Heart right ventricle (tissue), 16 donors: ENCODE measurements at regions not wholly inside any gene's neighbourhood (a gene's known extent, or its start where the extent isn't known, plus 50 kb on each side); places are given as distances from the start of the nearest gene placed in this dataset.
A peak's percentile ranks its signal among the peaks of the same experiment; 100 is the strongest.

Experiments used
- ATAC-seq, 8 donors: fragments of 200-7000 bp; cut with Tn5 transposase; one replicate each; pipeline ENCODE4 v1.9.1; 2020; ENCODE audit warnings: mild to moderate bottlenecking in 8 of 8, moderate library complexity in 8 of 8, moderate number of reproducible peaks in 1 of 8
- DNase-seq, 2 donors: peaks; one replicate each; pipeline ENCODE4 v3.0.0-alpha.2; 2020
- H3K27ac ChIP-seq, 10 donors: fragments of 200-600 bp; sonication (generic) in 2 of 10; one replicate each; pipeline versions ENCODE4 v1.5.0 to v1.8.0; 2020 to 2022; ENCODE audit warnings: mild to moderate bottlenecking in 3 of 10
- H3K27me3 ChIP-seq, 7 donors: fragments of 200-600 bp; one replicate each; pipeline ENCODE4 v1.8.0; 2021 to 2022; ENCODE audit warnings: mild to moderate bottlenecking in 2 of 7
- H3K36me3 ChIP-seq, 9 donors: fragments of 200-600 bp; sonication (generic) in 1 of 9; one replicate each; pipeline versions ENCODE4 v1.5.0 to v1.8.0; 2020 to 2022; ENCODE audit warnings: mild to moderate bottlenecking in 2 of 9
- H3K4me1 ChIP-seq, 9 donors: fragments of 200-600 bp; sonication (generic) in 1 of 9; one replicate each; pipeline versions ENCODE4 v1.5.0 to v1.8.0; 2020 to 2022; ENCODE audit warnings: mild to moderate bottlenecking in 4 of 9
- H3K4me3 ChIP-seq, 10 donors: fragments of 200-600 bp; sonication (generic) in 2 of 10; one replicate each; pipeline versions ENCODE4 v1.5.0 to v1.8.0; 2020 to 2022; ENCODE audit warnings: mild to moderate bottlenecking in 7 of 10, moderate library complexity in 2 of 10
- H3K9me3 ChIP-seq, 11 donors: fragments of 200-600 bp in 10 of 11; sonication (generic) in 2 of 11; one replicate each; pipeline versions ENCODE4 v1.5.0 to v1.8.0; 2013 to 2022; ENCODE audit warnings: mild to moderate bottlenecking in 2 of 11, control low read depth in 1 of 11, moderate library complexity in 1 of 11
- CTCF ChIP-seq, 9 donors: fragments of 200-600 bp; sonication (generic) in 2 of 9; IDR thresholded peaks; one replicate each; pipeline versions ENCODE4 v1.5.0 to v1.8.0; 2021 to 2022; ENCODE audit warnings: antibody characterized with exemption in 9 of 9, mild to moderate bottlenecking in 5 of 9, moderate library complexity in 1 of 9
- WGBS, 2 donors: extraction: QIAGEN DNeasy Blood & Tissue Kit; methylation state at CpG; one replicate each; pipeline ENCODE4 v1.1.7; 2013; ENCODE audit warnings: inconsistent platforms in 1 of 2; 5-methylcytosine and 5-hydroxymethylcytosine counted together
- intact Hi-C, 10 donors: fragments of 100-400 bp; cut with DNase I; formaldehyde crosslinking; loops; one replicate each; pipeline versions ENCODE4 v1.11.1 to v1.14.2; 2022
- donor health status: Arrhythmogenic right ventricular cardiomyopathy.
- donor health status: ischemic (EF 13 %, LVEDD 7.1; RV severe dilation, severe dysfunction).
- donor health status: healthy with polysubstance abuse.
- donor health status: DM: no; HTN: yes; CAD: no.
- donor health status: DM: no; HTN: no; CAD: no.
- donor health status: ischemic (EF 25% LVEDD 6.9; RV normal size, moderate dysfunction).
- donor health status: ischemic (EF 25% LVEDD 5.7; RV mildly dilated, moderate dysfunction).
- donor health status: healthy.
- donor health status: DM: yes; HTN: yes; CAD: no.
- donor health status: Ischemic cardiomyopathy.
- donor health status: ischemic (EF 35%, LVEDD 5.7; RV mildly dilated, moderate dysfunction).
- donor health status: nonischemic (EF 11% LVEDD 7.7; RV severe dilation, severe dysfunction).
- donor health status: DM: yes; HTN: yes; CAD: no.
- donor health status: PGD.
- donor health status: ischemic (EF 29% LVEDD 5.4; RV normal size, mild dysfunction).
- donor health status: nonischemic (EF 23%, LVEDD 6.1; RV moderate dilation, normal function).

DNA sequence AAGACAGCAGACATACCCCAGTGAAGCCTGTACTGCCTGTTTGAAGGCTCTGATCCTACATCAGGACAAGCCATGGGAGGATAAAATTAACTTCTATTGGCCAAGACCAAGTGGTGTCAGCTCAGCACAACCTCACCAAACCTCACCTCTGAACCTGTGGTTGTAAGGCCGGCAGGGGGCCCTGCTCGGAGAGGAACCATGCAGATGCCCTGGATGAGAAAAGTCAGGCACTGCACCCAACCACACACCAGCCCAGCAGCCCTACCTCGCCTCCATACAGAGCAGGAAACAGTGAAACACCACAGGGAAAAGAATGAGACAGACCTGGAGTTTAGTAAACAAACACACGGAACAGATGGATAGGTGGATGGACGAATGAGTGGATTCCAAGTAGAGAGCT is 70.0 kb upstream of the PAX7 start:
- Histone ChIP-seq H3K27ac (no peak overlapping the region), H3K36me3 (no peaks in the 10 kb centered on the region), H3K27me3 (peaks cover 9 to 98% (median 90%) of the 10 kb centered on the region in 7 donors), H3K4me3 (no peak overlapping the region), H3K9me3 (no peaks in the 10 kb centered on the region), H3K4me1 (peaks cover 0 to 3% (median 0%) of the 10 kb centered on the region in 9 donors)
- no peak for DNase-seq
- no peak for ATAC-seq
- intact Hi-C loops: no loop called here
- WGBS, 2 donors: 52 to 54% methylated on average over 5 of the region's 5 CpGs
- TF ChIP-seq CTCF (IDR thresholded peaks at IDR 0.05): no peak

DNA sequence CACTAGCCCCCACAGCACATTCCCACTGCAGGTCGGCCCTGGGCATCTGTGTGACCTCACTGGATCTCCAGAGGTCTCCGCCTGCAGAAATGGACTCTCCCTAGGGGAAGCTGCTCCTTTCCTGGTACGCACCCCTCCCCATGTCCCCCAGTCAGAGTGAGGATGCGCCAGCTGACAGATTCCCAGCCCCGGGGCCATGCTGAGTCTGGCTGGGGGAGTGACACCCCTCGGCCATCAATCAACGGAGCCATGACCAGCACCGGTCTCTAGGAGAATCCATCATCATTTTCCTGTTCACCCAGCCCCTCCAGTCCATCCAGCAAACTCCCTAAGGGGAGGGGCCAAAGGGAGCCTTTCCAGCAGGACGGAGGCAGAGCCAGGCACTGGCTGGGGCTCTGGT is 68.7 kb upstream of the PAX7 start:
- no peak overlapping the region for H3K27ac ChIP-seq
- H3K4me1 ChIP-seq: peaks cover 0 to 3% (median 0%) of the 10 kb centered on the region in 9 donors
- H3K36me3 ChIP-seq: no peaks in the 10 kb centered on the region
- TF ChIP-seq CTCF (IDR thresholded peaks at IDR 0.05): no peak
- DNase-seq: no peak
- no peak for ATAC-seq
- H3K27me3 ChIP-seq: peaks cover 5 to 93% (median 85%) of the 10 kb centered on the region in 7 donors
- intact Hi-C loops: no loop called here
- H3K9me3 ChIP-seq: no peaks in the 10 kb centered on the region
- 40 to 48% methylated on average over 9 of the region's 9 CpGs for WGBS, 2 donors
- no peak overlapping the region for H3K4me3 ChIP-seq

DNA sequence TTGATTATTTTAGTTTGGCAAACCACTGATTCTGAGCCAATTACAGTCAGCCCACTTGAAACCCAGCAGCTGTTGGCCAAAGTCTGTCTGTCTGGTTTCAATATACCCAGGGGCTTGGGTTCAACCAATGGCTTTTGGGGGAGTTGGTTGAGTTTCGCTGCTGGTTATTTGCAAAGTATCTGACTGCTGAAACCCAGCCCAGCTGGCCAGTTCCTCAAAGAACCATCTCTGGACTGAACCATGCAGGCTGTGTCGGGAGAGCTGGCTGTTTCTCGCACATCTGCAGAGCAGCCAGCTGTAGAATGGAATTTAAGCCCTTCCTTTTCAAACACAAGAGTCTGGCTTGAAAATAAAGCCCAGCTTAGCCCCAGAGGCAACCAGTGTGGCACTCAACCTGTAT is 66.0 kb upstream of the PAX7 start:
- H3K27me3 ChIP-seq: peaks cover 5 to 66% (median 58%) of the 10 kb centered on the region in 7 donors
- H3K27ac ChIP-seq: no peak overlapping the region
- H3K36me3 ChIP-seq: no peaks in the 10 kb centered on the region
- DNase-seq (no peak), ATAC-seq (peak in 1 of 8 donors; percentile 20)
- intact Hi-C loops: no loop called here
- H3K4me1 ChIP-seq: no peaks in the 10 kb centered on the region
- peaks cover 0 to 9% (median 0%) of the 10 kb centered on the region in 11 donors for H3K9me3 ChIP-seq
- 48 to 54% methylated on average over 3 of the region's 3 CpGs for WGBS, 2 donors
- H3K4me3 ChIP-seq: no peak overlapping the region
- no peak for TF ChIP-seq CTCF (IDR thresholded peaks at IDR 0.05)

DNA sequence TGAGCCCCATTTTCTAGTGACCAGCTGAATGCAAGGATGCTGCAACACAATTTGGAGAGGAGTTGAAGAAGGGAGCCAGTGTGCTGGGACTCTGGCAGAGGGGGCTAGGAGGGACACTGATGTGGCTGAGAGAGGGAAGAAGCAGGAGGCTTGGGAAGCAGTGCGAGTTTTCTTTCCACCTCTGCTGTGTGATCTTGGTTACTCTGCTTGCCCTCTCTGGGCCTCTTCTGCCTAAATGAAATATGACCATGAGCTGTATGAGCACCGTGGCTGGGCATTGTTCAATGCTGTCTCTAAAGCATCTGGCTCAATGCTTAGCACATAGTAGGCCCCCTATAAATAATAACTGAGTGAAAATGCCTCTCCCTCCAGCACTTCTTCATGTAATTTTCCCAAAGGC is 65.3 kb upstream of the PAX7 start:
- intact Hi-C loops: no loop called here
- no peak overlapping the region for H3K4me3 ChIP-seq
- H3K27ac ChIP-seq: no peak overlapping the region
- no peaks in the 10 kb centered on the region for H3K4me1 ChIP-seq
- TF ChIP-seq CTCF (IDR thresholded peaks at IDR 0.05): no peak
- peaks cover 0 to 9% (median 0%) of the 10 kb centered on the region in 11 donors for H3K9me3 ChIP-seq
- no peak for DNase-seq
- WGBS, 2 donors: 71 to 77% methylated on average over 2 of the region's 2 CpGs
- H3K36me3 ChIP-seq: no peaks in the 10 kb centered on the region
- H3K27me3 ChIP-seq: peaks cover 5 to 59% (median 51%) of the 10 kb centered on the region in 7 donors
- ATAC-seq: no peak
